IMR-90 (cell line): ENCODE measurements at regions not wholly inside any gene's neighbourhood (a gene's known extent, or its start where the extent isn't known, plus 50 kb on each side); places are given as distances from the start of the nearest gene placed in this dataset.

Source experiments
- ATAC-seq: fragments of 200-7000 bp; cut with Tn5 transposase; 2 replicates; pipeline ENCODE4 v1.9.1; 2020; ENCODE audit warnings: low read depth, mild to moderate bottlenecking, moderate library complexity
- BruUV-seq: library from RNA; stranded (reverse); fragments of 400-500 nt; replicated peaks from 2 replicates; lab custom pipeline; 2021; lab: Mats Ljungman, UMichigan
- CTCF ChIA-PET: fragments of 300-600 bp; formaldehyde crosslinking; extraction: SDS; loops from one replicate; lab custom pipeline; 2021; ENCODE audit warnings: antibody characterized with exemption; lab: Yijun Ruan, JAX
- POLR2A ChIA-PET: fragments of 300-600 bp; sonication (Branson Sonifier 250); formaldehyde crosslinking; loops from one replicate; lab custom pipeline; 2022; ENCODE audit warnings: antibody characterized with exemption; ENCODE audit not compliant: unreplicated experiment; lab: Charles Lee
- DNase-seq: peaks from one replicate; pipeline ENCODE4 v3.0.0; 2013
- H2AFZ ChIP-seq: replicated peaks from 2 replicates; pipeline ENCODE3; 2013; ENCODE audit warnings: low read length, mild to moderate bottlenecking; ENCODE audit not compliant: poor library complexity
- H2AK5ac ChIP-seq: 2 replicates; pipeline ENCODE4 v1.6.1; 2013; ENCODE audit warnings: low read depth, low read length, inconsistent platforms
- H2AK9ac ChIP-seq: replicated peaks from 2 replicates; pipeline ENCODE3; 2013; ENCODE audit warnings: mild to moderate bottlenecking, low read depth, low read length, moderate library complexity; ENCODE audit not compliant: poor library complexity
- H2BK120ac ChIP-seq: 2 replicates; pipeline ENCODE4 v1.6.1; 2013; ENCODE audit warnings: low read depth, low read length, inconsistent platforms
- H2BK15ac ChIP-seq: 3 replicates; pipeline ENCODE4 v1.6.1; 2013; ENCODE audit warnings: low read depth, low read length, inconsistent platforms
- H2BK20ac ChIP-seq: 2 replicates; pipeline ENCODE4 v1.6.1; 2013; ENCODE audit warnings: low read depth, mild to moderate bottlenecking, inconsistent platforms, low read length, moderate library complexity
- H2BK5ac ChIP-seq: 2 replicates; pipeline ENCODE4 v1.6.1; 2013; ENCODE audit warnings: mild to moderate bottlenecking, low read depth, low read length, inconsistent platforms; ENCODE audit not compliant: poor library complexity, severe bottlenecking
- H3K14ac ChIP-seq: replicated peaks from 2 replicates; pipeline ENCODE4 v1.6.1; 2013; ENCODE audit warnings: low read depth, low read length, inconsistent platforms
- H3K18ac ChIP-seq: 2 replicates; pipeline ENCODE4 v1.6.1; 2013; ENCODE audit warnings: low read depth, low read length, control low read depth
- H3K23ac ChIP-seq: 2 replicates; pipeline ENCODE4 v1.6.1; 2013; ENCODE audit warnings: low read depth, low read length, inconsistent platforms
- H3K27ac ChIP-seq: 2 replicates; pipeline ENCODE4 v1.5.1; 2013; ENCODE audit warnings: mild to moderate bottlenecking, control low read depth, low read length; ENCODE audit not compliant: insufficient read depth
- H3K27me3 ChIP-seq: 2 replicates; pipeline ENCODE4 v1.6.1; 2013; ENCODE audit warnings: low read length; ENCODE audit not compliant: control insufficient read depth, insufficient read depth
- H3K36me3 ChIP-seq: 2 replicates; pipeline ENCODE4 v1.6.1; 2013; ENCODE audit warnings: low read length, mixed read lengths; ENCODE audit not compliant: control insufficient read depth, insufficient read depth
- H3K4ac ChIP-seq: 2 replicates; pipeline ENCODE4 v1.6.1; 2013; ENCODE audit warnings: low read depth, low read length, inconsistent platforms
- H3K4me1 ChIP-seq: 2 replicates; pipeline ENCODE4 v1.6.1; 2013; ENCODE audit warnings: low read length, mixed read lengths; ENCODE audit not compliant: control insufficient read depth, insufficient read depth
- H3K4me2 ChIP-seq: 2 replicates; pipeline ENCODE4 v1.6.1; 2013; ENCODE audit warnings: low read depth, mild to moderate bottlenecking, control low read depth, low read length, moderate library complexity
- H3K4me3 ChIP-seq: 2 replicates; pipeline ENCODE4 v1.5.1; 2013; ENCODE audit warnings: low read depth, mild to moderate bottlenecking, control low read depth, low read length, moderate library complexity; ENCODE audit not compliant: insufficient read depth
- H3K56ac ChIP-seq: 2 replicates; pipeline ENCODE4 v1.6.1; 2013; ENCODE audit warnings: low read length, inconsistent platforms; ENCODE audit not compliant: insufficient read depth; ENCODE audit errors: extremely low read depth
- H3K79me1 ChIP-seq, 2 experiments: 2 replicates each; pipeline ENCODE4 v1.6.1; 2013; ENCODE audit warnings: low read length in 2 of 2, inconsistent platforms in 1 of 2, low read depth in 1 of 2
- H3K9ac ChIP-seq: 2 replicates; pipeline ENCODE4 v1.6.1; 2013; ENCODE audit warnings: low read depth, low read length, control low read depth
- H3K9me1 ChIP-seq: 2 replicates; pipeline ENCODE4 v1.6.1; 2013; ENCODE audit warnings: low read length, inconsistent platforms; ENCODE audit not compliant: insufficient read depth
- H3K9me3 ChIP-seq: 2 replicates; pipeline ENCODE4 v1.6.1; 2013; ENCODE audit warnings: low read length; ENCODE audit not compliant: control insufficient read depth, insufficient read depth
- H4K20me1 ChIP-seq: 2 replicates; pipeline ENCODE4 v1.6.1; 2013; ENCODE audit warnings: low read length, inconsistent platforms; ENCODE audit not compliant: insufficient read depth
- H4K5ac ChIP-seq: 2 replicates; pipeline ENCODE4 v1.6.1; 2013; ENCODE audit warnings: mild to moderate bottlenecking, low read depth, low read length, control low read depth
- H4K8ac ChIP-seq, 2 experiments: 2 replicates each; pipeline ENCODE4 v1.6.1; 2013; ENCODE audit warnings: low read depth in 2 of 2, low read length in 2 of 2, control low read depth in 1 of 2, inconsistent platforms in 1 of 2
- H4K91ac ChIP-seq: 2 replicates; pipeline ENCODE4 v1.6.1; 2013; ENCODE audit warnings: low read depth, low read length, inconsistent platforms; ENCODE audit not compliant: insufficient read depth
- BHLHE40 ChIP-seq: fragments of 150-350 bp; IDR thresholded peaks from 2 replicates; pipeline ENCODE4 v1.6.1; 2016; ENCODE audit warnings: mild to moderate bottlenecking, low read depth, low read length
- CEBPB ChIP-seq: IDR thresholded peaks from 2 replicates; pipeline ENCODE4 v1.6.1; 2012; ENCODE audit warnings: low read depth, low read length, improper control_type of control experiment
- FOS ChIP-seq: fragments of 150-350 bp; IDR thresholded peaks from 2 replicates; pipeline ENCODE4 v1.6.1; 2016; ENCODE audit warnings: low read depth, low read length
- MAFK ChIP-seq: IDR thresholded peaks from 2 replicates; pipeline ENCODE4 v1.6.1; 2012; ENCODE audit warnings: low read depth, low read length, improper control_type of control experiment
- MAZ ChIP-seq: IDR thresholded peaks from 2 replicates; pipeline ENCODE4 v1.6.1; 2012; ENCODE audit warnings: low read depth, mild to moderate bottlenecking, low read length, improper control_type of control experiment, moderate library complexity, borderline replicate concordance
- MXI1 ChIP-seq: IDR thresholded peaks from 2 replicates; pipeline ENCODE4 v1.6.1; 2012; ENCODE audit warnings: low read depth, mild to moderate bottlenecking, low read length, moderate library complexity, borderline replicate concordance
- NFE2L2 ChIP-seq: fragments of 150-350 bp; IDR thresholded peaks from 2 replicates; pipeline ENCODE4 v1.6.1; 2016; ENCODE audit warnings: low read depth, mild to moderate bottlenecking, low read length
- POLR2A ChIP-seq: IDR thresholded peaks from 2 replicates; pipeline ENCODE4 v1.6.1; 2012; ENCODE audit warnings: mild to moderate bottlenecking, low read depth, low read length
- RCOR1 ChIP-seq: IDR thresholded peaks from 2 replicates; pipeline ENCODE4 v1.6.1; 2012; ENCODE audit warnings: mild to moderate bottlenecking, low read length, improper control_type of control experiment; ENCODE audit not compliant: insufficient replicate concordance
- RFX5 ChIP-seq: IDR thresholded peaks from 2 replicates; pipeline ENCODE4 v1.8.0; 2012; ENCODE audit warnings: low read depth, mild to moderate bottlenecking, low read length, moderate library complexity
- WGBS, 2 experiments: methylation state at CpG; one replicate each; pipeline versions ENCODE4 v1.1.5 to v1.1.7; 2013; ENCODE audit warnings: missing lambda C conversion rate in 2 of 2; ENCODE audit not compliant: insufficient read length in 1 of 2; ENCODE audit errors: extremely low coverage in 2 of 2; 5-methylcytosine and 5-hydroxymethylcytosine counted together
- dilution Hi-C: fragments of 300-500 bp; cut with HindIII; formaldehyde crosslinking; loops from one replicate; pipeline ENCODE4 v1.14.3; 2018; ENCODE audit warnings: low sequenced_read_pairs; ENCODE audit not compliant: unreplicated experiment
- in situ Hi-C: fragments of 300-500 bp; cut with MboI; formaldehyde crosslinking; loops from 3 replicates; pipeline ENCODE4 v1.14.3; 2019; ENCODE audit warnings: low sequenced_read_pairs, inconsistent platforms, mixed read lengths
- intact Hi-C: fragments of 100-400 bp; cut with micrococcal nuclease; formaldehyde crosslinking; loops from 2 replicates; pipeline ENCODE4 v1.10.0; 2022
- TF ChIP-seq, protein P1 (sequence below): fragments of 150-350 bp; IDR thresholded peaks from 2 replicates; pipeline ENCODE4 v1.6.1; 2016; ENCODE audit warnings: low read depth, mild to moderate bottlenecking, low read length, moderate library complexity, borderline replicate concordance
- TF ChIP-seq, protein P2 (sequence below): fragments of 150-350 bp; IDR thresholded peaks from 2 replicates; pipeline ENCODE4 v1.6.1; 2017; ENCODE audit warnings: mild to moderate bottlenecking, antibody characterized with exemption, low read length, low read depth

DNA sequence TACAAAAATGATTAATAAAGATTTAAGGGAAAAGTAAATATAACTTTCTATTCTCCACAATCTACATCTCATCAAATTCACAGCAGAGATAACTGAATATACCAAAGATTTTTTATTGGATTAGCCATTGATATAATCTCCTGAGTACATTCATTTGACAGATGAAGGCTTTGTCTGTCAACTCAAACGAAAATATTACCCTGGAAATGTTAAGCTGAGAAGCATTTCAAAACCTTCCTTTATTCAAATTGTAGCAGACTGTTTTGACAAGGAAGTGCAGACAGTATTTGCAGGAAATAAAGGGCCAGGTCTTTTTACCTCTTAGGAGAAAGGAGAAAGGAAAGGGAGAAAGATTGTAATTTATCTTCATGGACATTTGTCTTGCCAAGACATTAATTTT is 473.5 kb downstream of the TMEM182 start:
- ChIA-PET CTCF (no interaction called here), POLR2A (no interaction called here)
- Histone ChIP-seq H2BK20ac (no peak overlapping the region), H3K27me3 (no peaks in the 10 kb centered on the region), H4K8ac (no peak overlapping the region), H2BK5ac (no peak overlapping the region), H4K91ac (no peak overlapping the region), H3K9me1 (no peaks in the 10 kb centered on the region), H3K23ac (no peak overlapping the region), H3K4ac (no peak overlapping the region), H4K20me1 (no peaks in the 10 kb centered on the region), H3K36me3 (no peaks in the 10 kb centered on the region), H3K4me1 (no peaks in the 10 kb centered on the region), H2BK120ac (no peak overlapping the region), H2AK9ac (no peak overlapping the region), H3K4me3 (no peak overlapping the region), H3K56ac (no peak overlapping the region), H3K18ac (no peak overlapping the region), H2BK15ac (no peak overlapping the region), H3K14ac (no peak overlapping the region), H3K9ac (no peak overlapping the region), H2AK5ac (no peak overlapping the region), H3K27ac (no peak overlapping the region), H3K9me3 (peaks cover 7% of the 10 kb centered on the region), H4K5ac (no peak overlapping the region), H3K79me1 (no peaks in the 10 kb centered on the region), H3K4me2 (no peak overlapping the region), H2AFZ (no peak overlapping the region)
- WGBS, 2 experiments = no CpG with 5 or more reads among the region's 1 CpG
- ATAC-seq = no peak
- TF ChIP-seq POLR2A = no peak
- TF ChIP-seq, protein P1, sequence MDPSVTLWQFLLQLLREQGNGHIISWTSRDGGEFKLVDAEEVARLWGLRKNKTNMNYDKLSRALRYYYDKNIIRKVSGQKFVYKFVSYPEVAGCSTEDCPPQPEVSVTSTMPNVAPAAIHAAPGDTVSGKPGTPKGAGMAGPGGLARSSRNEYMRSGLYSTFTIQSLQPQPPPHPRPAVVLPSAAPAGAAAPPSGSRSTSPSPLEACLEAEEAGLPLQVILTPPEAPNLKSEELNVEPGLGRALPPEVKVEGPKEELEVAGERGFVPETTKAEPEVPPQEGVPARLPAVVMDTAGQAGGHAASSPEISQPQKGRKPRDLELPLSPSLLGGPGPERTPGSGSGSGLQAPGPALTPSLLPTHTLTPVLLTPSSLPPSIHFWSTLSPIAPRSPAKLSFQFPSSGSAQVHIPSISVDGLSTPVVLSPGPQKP = no peak
- no peak for TF ChIP-seq RCOR1
- TF ChIP-seq, protein P2, sequence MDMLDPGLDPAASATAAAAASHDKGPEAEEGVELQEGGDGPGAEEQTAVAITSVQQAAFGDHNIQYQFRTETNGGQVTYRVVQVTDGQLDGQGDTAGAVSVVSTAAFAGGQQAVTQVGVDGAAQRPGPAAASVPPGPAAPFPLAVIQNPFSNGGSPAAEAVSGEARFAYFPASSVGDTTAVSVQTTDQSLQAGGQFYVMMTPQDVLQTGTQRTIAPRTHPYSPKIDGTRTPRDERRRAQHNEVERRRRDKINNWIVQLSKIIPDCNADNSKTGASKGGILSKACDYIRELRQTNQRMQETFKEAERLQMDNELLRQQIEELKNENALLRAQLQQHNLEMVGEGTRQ = no peak
- TF ChIP-seq MAZ = no peak
- no peak for TF ChIP-seq MXI1
- TF ChIP-seq BHLHE40 = no peak
- TF ChIP-seq CEBPB = no peak
- TF ChIP-seq FOS = no peak
- no peak for TF ChIP-seq NFE2L2
- no peak for TF ChIP-seq RFX5
- TF ChIP-seq MAFK = no peak
- DNase-seq = no peak
- intact Hi-C loops = no loop called here
- no TSS peak for BruUV-seq
- dilution Hi-C loops = no loop called here
- in situ Hi-C loops = no loop called here
